IMR-90 (cell line): ENCODE measurements at regions not wholly inside any gene's neighbourhood (a gene's known extent, or its start where the extent isn't known, plus 50 kb on each side); places are given as distances from the start of the nearest gene placed in this dataset.

Experiments
- ATAC-seq: fragments of 200-7000 bp; cut with Tn5 transposase; 2 replicates; pipeline ENCODE4 v1.9.1; 2020; ENCODE audit warnings: low read depth, mild to moderate bottlenecking, moderate library complexity
- BruUV-seq: library from RNA; stranded (reverse); fragments of 400-500 nt; replicated peaks from 2 replicates; lab custom pipeline; 2021; lab: Mats Ljungman, UMichigan
- CTCF ChIA-PET: fragments of 300-600 bp; formaldehyde crosslinking; extraction: SDS; loops from one replicate; lab custom pipeline; 2021; ENCODE audit warnings: antibody characterized with exemption; lab: Yijun Ruan, JAX
- POLR2A ChIA-PET: fragments of 300-600 bp; sonication (Branson Sonifier 250); formaldehyde crosslinking; loops from one replicate; lab custom pipeline; 2022; ENCODE audit warnings: antibody characterized with exemption; ENCODE audit not compliant: unreplicated experiment; lab: Charles Lee
- DNase-seq: peaks from one replicate; pipeline ENCODE4 v3.0.0; 2013
- H2AFZ ChIP-seq: replicated peaks from 2 replicates; pipeline ENCODE3; 2013; ENCODE audit warnings: low read length, mild to moderate bottlenecking; ENCODE audit not compliant: poor library complexity
- H2AK5ac ChIP-seq: 2 replicates; pipeline ENCODE4 v1.6.1; 2013; ENCODE audit warnings: low read depth, low read length, inconsistent platforms
- H2AK9ac ChIP-seq: replicated peaks from 2 replicates; pipeline ENCODE3; 2013; ENCODE audit warnings: mild to moderate bottlenecking, low read depth, low read length, moderate library complexity; ENCODE audit not compliant: poor library complexity
- H2BK120ac ChIP-seq: 2 replicates; pipeline ENCODE4 v1.6.1; 2013; ENCODE audit warnings: low read depth, low read length, inconsistent platforms
- H2BK15ac ChIP-seq: 3 replicates; pipeline ENCODE4 v1.6.1; 2013; ENCODE audit warnings: low read depth, low read length, inconsistent platforms
- H2BK20ac ChIP-seq: 2 replicates; pipeline ENCODE4 v1.6.1; 2013; ENCODE audit warnings: low read depth, mild to moderate bottlenecking, inconsistent platforms, low read length, moderate library complexity
- H2BK5ac ChIP-seq: 2 replicates; pipeline ENCODE4 v1.6.1; 2013; ENCODE audit warnings: mild to moderate bottlenecking, low read depth, low read length, inconsistent platforms; ENCODE audit not compliant: poor library complexity, severe bottlenecking
- H3K14ac ChIP-seq: replicated peaks from 2 replicates; pipeline ENCODE4 v1.6.1; 2013; ENCODE audit warnings: low read depth, low read length, inconsistent platforms
- H3K18ac ChIP-seq: 2 replicates; pipeline ENCODE4 v1.6.1; 2013; ENCODE audit warnings: low read depth, low read length, control low read depth
- H3K23ac ChIP-seq: 2 replicates; pipeline ENCODE4 v1.6.1; 2013; ENCODE audit warnings: low read depth, low read length, inconsistent platforms
- H3K27ac ChIP-seq: 2 replicates; pipeline ENCODE4 v1.5.1; 2013; ENCODE audit warnings: mild to moderate bottlenecking, control low read depth, low read length; ENCODE audit not compliant: insufficient read depth
- H3K27me3 ChIP-seq: 2 replicates; pipeline ENCODE4 v1.6.1; 2013; ENCODE audit warnings: low read length; ENCODE audit not compliant: control insufficient read depth, insufficient read depth
- H3K36me3 ChIP-seq: 2 replicates; pipeline ENCODE4 v1.6.1; 2013; ENCODE audit warnings: low read length, mixed read lengths; ENCODE audit not compliant: control insufficient read depth, insufficient read depth
- H3K4ac ChIP-seq: 2 replicates; pipeline ENCODE4 v1.6.1; 2013; ENCODE audit warnings: low read depth, low read length, inconsistent platforms
- H3K4me1 ChIP-seq: 2 replicates; pipeline ENCODE4 v1.6.1; 2013; ENCODE audit warnings: low read length, mixed read lengths; ENCODE audit not compliant: control insufficient read depth, insufficient read depth
- H3K4me2 ChIP-seq: 2 replicates; pipeline ENCODE4 v1.6.1; 2013; ENCODE audit warnings: low read depth, mild to moderate bottlenecking, control low read depth, low read length, moderate library complexity
- H3K4me3 ChIP-seq: 2 replicates; pipeline ENCODE4 v1.5.1; 2013; ENCODE audit warnings: low read depth, mild to moderate bottlenecking, control low read depth, low read length, moderate library complexity; ENCODE audit not compliant: insufficient read depth
- H3K56ac ChIP-seq: 2 replicates; pipeline ENCODE4 v1.6.1; 2013; ENCODE audit warnings: low read length, inconsistent platforms; ENCODE audit not compliant: insufficient read depth; ENCODE audit errors: extremely low read depth
- H3K79me1 ChIP-seq, 2 experiments: 2 replicates each; pipeline ENCODE4 v1.6.1; 2013; ENCODE audit warnings: low read length in 2 of 2, inconsistent platforms in 1 of 2, low read depth in 1 of 2
- H3K9ac ChIP-seq: 2 replicates; pipeline ENCODE4 v1.6.1; 2013; ENCODE audit warnings: low read depth, low read length, control low read depth
- H3K9me1 ChIP-seq: 2 replicates; pipeline ENCODE4 v1.6.1; 2013; ENCODE audit warnings: low read length, inconsistent platforms; ENCODE audit not compliant: insufficient read depth
- H3K9me3 ChIP-seq: 2 replicates; pipeline ENCODE4 v1.6.1; 2013; ENCODE audit warnings: low read length; ENCODE audit not compliant: control insufficient read depth, insufficient read depth
- H4K20me1 ChIP-seq: 2 replicates; pipeline ENCODE4 v1.6.1; 2013; ENCODE audit warnings: low read length, inconsistent platforms; ENCODE audit not compliant: insufficient read depth
- H4K5ac ChIP-seq: 2 replicates; pipeline ENCODE4 v1.6.1; 2013; ENCODE audit warnings: mild to moderate bottlenecking, low read depth, low read length, control low read depth
- H4K8ac ChIP-seq, 2 experiments: 2 replicates each; pipeline ENCODE4 v1.6.1; 2013; ENCODE audit warnings: low read depth in 2 of 2, low read length in 2 of 2, control low read depth in 1 of 2, inconsistent platforms in 1 of 2
- H4K91ac ChIP-seq: 2 replicates; pipeline ENCODE4 v1.6.1; 2013; ENCODE audit warnings: low read depth, low read length, inconsistent platforms; ENCODE audit not compliant: insufficient read depth
- CEBPB ChIP-seq: IDR thresholded peaks from 2 replicates; pipeline ENCODE4 v1.6.1; 2012; ENCODE audit warnings: low read depth, low read length, improper control_type of control experiment
- CHD1 ChIP-seq: IDR thresholded peaks from 2 replicates; pipeline ENCODE4 v1.6.1; 2012; ENCODE audit warnings: low read depth, low read length, improper control_type of control experiment
- CTCF ChIP-seq: conservative IDR thresholded peaks from 2 replicates; pipeline ENCODE4 v1.5.1; 2012; ENCODE audit warnings: mild to moderate bottlenecking, low read depth, low read length, improper control_type of control experiment
- FOS ChIP-seq: fragments of 150-350 bp; IDR thresholded peaks from 2 replicates; pipeline ENCODE4 v1.6.1; 2016; ENCODE audit warnings: low read depth, low read length
- MAZ ChIP-seq: IDR thresholded peaks from 2 replicates; pipeline ENCODE4 v1.6.1; 2012; ENCODE audit warnings: low read depth, mild to moderate bottlenecking, low read length, improper control_type of control experiment, moderate library complexity, borderline replicate concordance
- MXI1 ChIP-seq: IDR thresholded peaks from 2 replicates; pipeline ENCODE4 v1.6.1; 2012; ENCODE audit warnings: low read depth, mild to moderate bottlenecking, low read length, moderate library complexity, borderline replicate concordance
- NFE2L2 ChIP-seq: fragments of 150-350 bp; IDR thresholded peaks from 2 replicates; pipeline ENCODE4 v1.6.1; 2016; ENCODE audit warnings: low read depth, mild to moderate bottlenecking, low read length
- POLR2A ChIP-seq: IDR thresholded peaks from 2 replicates; pipeline ENCODE4 v1.6.1; 2012; ENCODE audit warnings: mild to moderate bottlenecking, low read depth, low read length
- RAD21 ChIP-seq: IDR thresholded peaks from 2 replicates; pipeline ENCODE4 v1.6.1; 2012; ENCODE audit warnings: low read length, improper control_type of control experiment
- SMC3 ChIP-seq: fragments of 150-350 bp; IDR thresholded peaks from 2 replicates; pipeline ENCODE4 v1.6.1; 2016; ENCODE audit warnings: low read depth, mild to moderate bottlenecking, antibody characterized with exemption, low read length, moderate library complexity
- WGBS, 2 experiments: methylation state at CpG; one replicate each; pipeline versions ENCODE4 v1.1.5 to v1.1.7; 2013; ENCODE audit warnings: missing lambda C conversion rate in 2 of 2; ENCODE audit not compliant: insufficient read length in 1 of 2; ENCODE audit errors: extremely low coverage in 2 of 2; 5-methylcytosine and 5-hydroxymethylcytosine counted together
- dilution Hi-C: fragments of 300-500 bp; cut with HindIII; formaldehyde crosslinking; loops from one replicate; pipeline ENCODE4 v1.14.3; 2018; ENCODE audit warnings: low sequenced_read_pairs; ENCODE audit not compliant: unreplicated experiment
- in situ Hi-C: fragments of 300-500 bp; cut with MboI; formaldehyde crosslinking; loops from 3 replicates; pipeline ENCODE4 v1.14.3; 2019; ENCODE audit warnings: low sequenced_read_pairs, inconsistent platforms, mixed read lengths
- intact Hi-C: fragments of 100-400 bp; cut with micrococcal nuclease; formaldehyde crosslinking; loops from 2 replicates; pipeline ENCODE4 v1.10.0; 2022
- TF ChIP-seq, protein P1 (sequence below): fragments of 150-350 bp; IDR thresholded peaks from 2 replicates; pipeline ENCODE4 v1.6.1; 2017; ENCODE audit warnings: mild to moderate bottlenecking, antibody characterized with exemption, low read length, low read depth
- TF ChIP-seq, protein P2 (sequence below): fragments of 150-350 bp; IDR thresholded peaks from 2 replicates; pipeline ENCODE4 v1.6.1; 2016; ENCODE audit warnings: low read depth, mild to moderate bottlenecking, low read length, moderate library complexity, borderline replicate concordance

- Histone ChIP-seq H3K79me1 (no peaks in the 10 kb centered on the region), H2BK15ac (no peak overlapping the region), H2AK5ac (no peak overlapping the region), H2BK120ac (no peak overlapping the region), H3K9me3 (no peaks in the 10 kb centered on the region), H3K4me2 (no peak overlapping the region), H3K14ac (no peak overlapping the region), H4K5ac (no peak overlapping the region), H4K8ac (no peak overlapping the region), H3K18ac (no peak overlapping the region), H3K9ac (no peak overlapping the region), H2AK9ac (no peak overlapping the region), H2AFZ (no peak overlapping the region), H3K27ac (no peak overlapping the region), H3K4me3 (no peak overlapping the region), H3K56ac (no peak overlapping the region), H3K9me1 (no peaks in the 10 kb centered on the region), H4K91ac (no peak overlapping the region), H4K20me1 (no peaks in the 10 kb centered on the region), H3K4me1 (no peaks in the 10 kb centered on the region), H3K23ac (no peak overlapping the region), H2BK5ac (no peak overlapping the region), H3K36me3 (no peaks in the 10 kb centered on the region), H3K4ac (no peak overlapping the region), H2BK20ac (no peak overlapping the region), H3K27me3 (no peaks in the 10 kb centered on the region)
- ChIA-PET CTCF (no interaction called here), POLR2A (no interaction called here)
- intact Hi-C loops (no loop called here), in situ Hi-C loops (no loop called here), dilution Hi-C loops (no loop called here)
- no CpG with 5 or more reads among the region's 5 CpGs for WGBS, 2 experiments
- DNase-seq (no peak), ATAC-seq (no peak)
- no peak for TF ChIP-seq MAZ
- no peak for TF ChIP-seq SMC3
- TF ChIP-seq, protein P1, sequence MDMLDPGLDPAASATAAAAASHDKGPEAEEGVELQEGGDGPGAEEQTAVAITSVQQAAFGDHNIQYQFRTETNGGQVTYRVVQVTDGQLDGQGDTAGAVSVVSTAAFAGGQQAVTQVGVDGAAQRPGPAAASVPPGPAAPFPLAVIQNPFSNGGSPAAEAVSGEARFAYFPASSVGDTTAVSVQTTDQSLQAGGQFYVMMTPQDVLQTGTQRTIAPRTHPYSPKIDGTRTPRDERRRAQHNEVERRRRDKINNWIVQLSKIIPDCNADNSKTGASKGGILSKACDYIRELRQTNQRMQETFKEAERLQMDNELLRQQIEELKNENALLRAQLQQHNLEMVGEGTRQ, result no peak
- no peak for TF ChIP-seq CHD1
- no peak for TF ChIP-seq RAD21
- no peak for TF ChIP-seq FOS
- TF ChIP-seq NFE2L2, result no peak
- TF ChIP-seq CEBPB, result no peak
- TF ChIP-seq MXI1, result no peak
- no peak for TF ChIP-seq POLR2A
- no peak for TF ChIP-seq CTCF
- TF ChIP-seq, protein P2, sequence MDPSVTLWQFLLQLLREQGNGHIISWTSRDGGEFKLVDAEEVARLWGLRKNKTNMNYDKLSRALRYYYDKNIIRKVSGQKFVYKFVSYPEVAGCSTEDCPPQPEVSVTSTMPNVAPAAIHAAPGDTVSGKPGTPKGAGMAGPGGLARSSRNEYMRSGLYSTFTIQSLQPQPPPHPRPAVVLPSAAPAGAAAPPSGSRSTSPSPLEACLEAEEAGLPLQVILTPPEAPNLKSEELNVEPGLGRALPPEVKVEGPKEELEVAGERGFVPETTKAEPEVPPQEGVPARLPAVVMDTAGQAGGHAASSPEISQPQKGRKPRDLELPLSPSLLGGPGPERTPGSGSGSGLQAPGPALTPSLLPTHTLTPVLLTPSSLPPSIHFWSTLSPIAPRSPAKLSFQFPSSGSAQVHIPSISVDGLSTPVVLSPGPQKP, result no peak
- no TSS peak for BruUV-seq
Measured at GRCh38 chr7:25379351-25380300, 151.3 kb upstream of the NPVF start.
